HCT116 (cell line): ENCODE measurements at regions not wholly inside any gene's neighbourhood (a gene's known extent, or its start where the extent isn't known, plus 50 kb on each side); places are given as distances from the start of the nearest gene placed in this dataset.

Experiments used
- ATAC-seq: fragments of 200-7000 bp; cut with Tn5 transposase; 2 replicates; pipeline ENCODE4 v1.9.1; 2020; ENCODE audit warnings: mild to moderate bottlenecking, moderate library complexity
- BruUV-seq: library from RNA; stranded (reverse); fragments of 400-500 nt; replicated peaks from 2 replicates; lab custom pipeline; 2021; lab: Mats Ljungman, UMichigan
- CTCF ChIA-PET: fragments of 300-600 bp; sonication (Branson Sonifier 250); formaldehyde crosslinking; loops from one replicate; lab custom pipeline; 2021; ENCODE audit warnings: antibody characterized with exemption; lab: Charles Lee
- POLR2A ChIA-PET: fragments of 300-600, 350-600 bp; sonication (Branson Sonifier 250); formaldehyde crosslinking; loops from one replicate; lab custom pipeline; 2021; ENCODE audit warnings: antibody characterized with exemption; lab: Charles Lee
- RAD21 ChIA-PET, 2 experiments: fragments of 300-600 bp; sonication (Branson Sonifier 250); formaldehyde crosslinking; loops; one replicate each; lab custom pipeline; 2023; ENCODE audit warnings: low total read pairs in 2 of 2; ENCODE audit not compliant: uncharacterized antibody in 2 of 2, unreplicated experiment in 2 of 2, low non-redundant PET in 1 of 2; lab: Charles Lee
- DNase-seq: peaks from one replicate; pipeline ENCODE4 v3.0.0-alpha.2; 2010; ENCODE audit warnings: low read depth, low spot score
- H2AFZ ChIP-seq: fragments of 200-600 bp; shearing (Covaris generic), sonication (generic); 2 replicates; pipeline ENCODE4 v1.6.1; 2017; ENCODE audit warnings: low read depth, mixed run types, mixed read lengths, antibody characterized with exemption, low read length; ENCODE audit not compliant: poor library complexity, severe bottlenecking
- H3K27ac ChIP-seq: 2 replicates; pipeline ENCODE4 v1.5.1; 2012; ENCODE audit warnings: low read depth, low read length
- H3K27me3 ChIP-seq: fragments of 200-600 bp; sonication (generic); 2 replicates; pipeline ENCODE4 v1.6.1; 2016; ENCODE audit warnings: mixed run types, low read length, mixed read lengths; ENCODE audit not compliant: insufficient read depth
- H3K36me3 ChIP-seq, 2 experiments: fragments of 200-500 bp in 1 of 2; fragments of 200-600 bp in 1 of 2; sonication (Bioruptor generic) in 1 of 2; sonication (generic) in 1 of 2; 2 replicates each; pipeline versions ENCODE4 v1.5.1 to v1.6.1; 2014 to 2016; ENCODE audit warnings: low read length in 2 of 2, inconsistent platforms in 1 of 2, mixed read lengths in 1 of 2, mixed run types in 1 of 2; ENCODE audit not compliant: insufficient read depth in 2 of 2, control insufficient read depth in 1 of 2
- H3K4me1 ChIP-seq, 2 experiments: fragments of 200-600 bp in 1 of 2; sonication (generic) in 1 of 2; 2 replicates each; pipeline versions ENCODE4 v1.5.1 to v1.6.1; 2012 to 2017; ENCODE audit warnings: low read length in 2 of 2, inconsistent platforms in 1 of 2, mild to moderate bottlenecking in 1 of 2, mixed read lengths in 1 of 2, mixed run types in 1 of 2, moderate library complexity in 1 of 2; ENCODE audit not compliant: insufficient read depth in 2 of 2, control insufficient read depth in 1 of 2
- H3K4me2 ChIP-seq: fragments of 200-600 bp; sonication (generic); 2 replicates; pipeline ENCODE4 v1.6.1; 2017; ENCODE audit warnings: mixed run types, low read length, mixed read lengths
- H3K4me3 ChIP-seq, 2 experiments: fragments of 200-600 bp in 1 of 2; sonication (generic) in 1 of 2; replicated peaks in 1 of 2; 2 replicates each; pipeline ENCODE4 v1.5.1; 2011 to 2016; ENCODE audit warnings: low read length in 2 of 2, control low read depth in 1 of 2, low read depth in 1 of 2, mild to moderate bottlenecking in 1 of 2, mixed read lengths in 1 of 2, mixed run types in 1 of 2
- H3K79me2 ChIP-seq: fragments of 200-600 bp; sonication (generic); 2 replicates; pipeline ENCODE4 v1.6.1; 2017; ENCODE audit warnings: mild to moderate bottlenecking, mixed run types, low read length, moderate library complexity, mixed read lengths; ENCODE audit not compliant: insufficient read depth
- H3K9ac ChIP-seq: fragments of 200-600 bp; sonication (generic); 2 replicates; pipeline ENCODE4 v1.6.1; 2016; ENCODE audit warnings: low read length, mixed read lengths
- H3K9me2 ChIP-seq: fragments of 200-600 bp; sonication (generic), shearing (Covaris generic); 2 replicates; pipeline ENCODE4 v1.6.1; 2017; ENCODE audit warnings: mixed run types, mild to moderate bottlenecking, moderate library complexity; ENCODE audit not compliant: insufficient read depth
- H3K9me3 ChIP-seq, 2 experiments: fragments of 200-500 bp in 1 of 2; fragments of 200-600 bp in 1 of 2; sonication (Bioruptor generic) in 1 of 2; sonication (generic) in 1 of 2; 2 replicates each; pipeline ENCODE4 v1.6.1; 2014 to 2017; ENCODE audit warnings: low read length in 2 of 2, mixed read lengths in 2 of 2, inconsistent platforms in 1 of 2, low read depth in 1 of 2, mild to moderate bottlenecking in 1 of 2, mixed run types in 1 of 2, moderate library complexity in 1 of 2; ENCODE audit not compliant: control insufficient read depth in 1 of 2, insufficient read depth in 1 of 2
- H4K20me1 ChIP-seq: fragments of 200-600 bp; sonication (generic), shearing (Covaris generic); 2 replicates; pipeline ENCODE4 v1.6.1; 2017; ENCODE audit warnings: mixed run types, mild to moderate bottlenecking, moderate library complexity; ENCODE audit not compliant: insufficient read depth
- CBX3 ChIP-seq: IDR thresholded peaks from 2 replicates; pipeline ENCODE4 v1.6.1; 2012; ENCODE audit warnings: low read depth
- CEBPB ChIP-seq: IDR thresholded peaks from 2 replicates; pipeline ENCODE4 v1.6.1; 2012; ENCODE audit warnings: low read depth
- CTCF ChIP-seq, 3 experiments: fragments of 200-600 bp in 1 of 3; sonication (generic) in 1 of 3; IDR thresholded peaks in 2 of 3; conservative IDR thresholded peaks in 1 of 3; 2 replicates each; pipeline ENCODE4 v1.5.1; 2012 to 2017; ENCODE audit warnings: low read depth in 2 of 3, low read length in 2 of 3, antibody characterized with exemption in 1 of 3, borderline replicate concordance in 1 of 3, control low read depth in 1 of 3, mild to moderate bottlenecking in 1 of 3, mixed read lengths in 1 of 3, mixed run types in 1 of 3, moderate library complexity in 1 of 3; ENCODE audit not compliant: insufficient read depth in 1 of 3
- EZH2 ChIP-seq: fragments of 200-600 bp; sonication (generic); IDR thresholded peaks from 2 replicates; pipeline ENCODE4 v1.6.1; 2017; ENCODE audit warnings: antibody characterized with exemption, mixed run types
- EZH2phosphoT487 ChIP-seq: fragments of 200-600 bp; IDR thresholded peaks from 2 replicates; pipeline ENCODE4 v1.6.1; 2018; ENCODE audit warnings: antibody characterized with exemption, borderline replicate concordance
- JUND ChIP-seq: IDR thresholded peaks from 2 replicates; pipeline ENCODE4 v1.6.1; 2012
- MAX ChIP-seq: IDR thresholded peaks from 2 replicates; pipeline ENCODE4 v1.6.1; 2012
- POLR2A ChIP-seq: IDR thresholded peaks from 2 replicates; pipeline ENCODE4 v1.7.0; 2011; ENCODE audit warnings: borderline replicate concordance; ENCODE audit not compliant: insufficient read depth, insufficient read length; ENCODE audit errors: extremely low read depth
- POLR2AphosphoS5 ChIP-seq: IDR thresholded peaks from 2 replicates; pipeline ENCODE4 v1.6.1; 2011; ENCODE audit warnings: mild to moderate bottlenecking, low read depth, low read length, moderate library complexity
- RAD21 ChIP-seq: IDR thresholded peaks from 2 replicates; pipeline ENCODE4 v1.6.1; 2012; ENCODE audit warnings: low read depth, mild to moderate bottlenecking
- REST ChIP-seq: IDR thresholded peaks from 2 replicates; pipeline ENCODE4 v1.6.1; 2012; ENCODE audit warnings: low read depth
- SIN3A ChIP-seq: IDR thresholded peaks from 2 replicates; pipeline ENCODE4 v1.6.1; 2012; ENCODE audit warnings: low read depth
- SP1 ChIP-seq: IDR thresholded peaks from 2 replicates; pipeline ENCODE4 v1.6.1; 2012; ENCODE audit warnings: low read depth
- SRF ChIP-seq: IDR thresholded peaks from 2 replicates; pipeline ENCODE4 v1.6.1; 2012; ENCODE audit warnings: low read depth
- TCF7L2 ChIP-seq: IDR thresholded peaks from 2 replicates; pipeline ENCODE4 v1.7.0; 2011; ENCODE audit warnings: borderline replicate concordance, inconsistent platforms; ENCODE audit not compliant: insufficient read depth, insufficient read length; ENCODE audit errors: extremely low read depth
- YY1 ChIP-seq: IDR thresholded peaks from 2 replicates; pipeline ENCODE4 v1.6.1; 2011; ENCODE audit warnings: low read length, low read depth, moderate library complexity, mild to moderate bottlenecking; ENCODE audit not compliant: insufficient replicate concordance; ENCODE audit errors: extremely low read depth
- ZFX ChIP-seq: fragments of 450-650 bp; IDR thresholded peaks from 2 replicates; pipeline ENCODE4 v1.6.1; 2017
- intact Hi-C: fragments of 100-400 bp; cut with micrococcal nuclease; formaldehyde crosslinking; loops from 2 replicates; pipeline ENCODE4 v1.10.0; 2022

- no peaks in the 10 kb centered on the region for H4K20me1 ChIP-seq
- no peaks in the 10 kb centered on the region for H3K27me3 ChIP-seq
- no peak overlapping the region for H3K4me3 ChIP-seq
- H3K9me3 ChIP-seq, result no peaks in the 10 kb centered on the region
- H3K4me2 ChIP-seq, result no peak overlapping the region
- intact Hi-C loops, result no loop called here
- DNase-seq, result no peak
- TF ChIP-seq EZH2phosphoT487, result no peak
- no peak for TF ChIP-seq TCF7L2
- no peak for TF ChIP-seq EZH2
- no peak for TF ChIP-seq SP1
- no peak for TF ChIP-seq CBX3
- ChIA-PET POLR2A (no interaction called here), CTCF (no interaction called here), RAD21 (no interaction called here)
- H3K9me2 ChIP-seq, result no peaks in the 10 kb centered on the region
- H3K9ac ChIP-seq, result no peak overlapping the region
- peaks cover 0 to 3% of the 10 kb centered on the region in 2 experiments; a peak in 1 of 4 replicates for H3K4me1 ChIP-seq
- no peak for ATAC-seq
- no peak overlapping the region for H2AFZ ChIP-seq
- no peaks in the 10 kb centered on the region for H3K79me2 ChIP-seq
- no peak overlapping the region for H3K27ac ChIP-seq
- H3K36me3 ChIP-seq, result no peaks in the 10 kb centered on the region
- no TSS peak for BruUV-seq
Measured at GRCh38 chr15:62571072-62571471, 406.0 kb upstream of the C2CD4B start.

- ChIA-PET CTCF (no interaction called here), RAD21 (no interaction called here), POLR2A (no interaction called here)
- H3K4me1 ChIP-seq, result peaks cover 0 to 3% of the 10 kb centered on the region in 2 experiments; a peak in 1 of 4 replicates
- DNase-seq (no peak), ATAC-seq (peak; percentile 47; the same call in 1 of the 2 replicates)
- no peak overlapping the region for H3K4me3 ChIP-seq
- H3K9ac ChIP-seq, result no peak overlapping the region
- no peaks in the 10 kb centered on the region for H3K9me3 ChIP-seq
- H3K9me2 ChIP-seq, result no peaks in the 10 kb centered on the region
- H3K27me3 ChIP-seq, result no peaks in the 10 kb centered on the region
- no peaks in the 10 kb centered on the region for H3K79me2 ChIP-seq
- H3K36me3 ChIP-seq, result no peaks in the 10 kb centered on the region
- BruUV-seq, result no TSS peak
- no peak overlapping the region for H2AFZ ChIP-seq
- intact Hi-C loops, result no loop called here
- H4K20me1 ChIP-seq, result no peaks in the 10 kb centered on the region
- H3K27ac ChIP-seq, result no peak overlapping the region
- H3K4me2 ChIP-seq, result no peak overlapping the region
- TF ChIP-seq TCF7L2 (no peak), SP1 (no peak), POLR2AphosphoS5 (no peak), CTCF (IDR thresholded peaks at IDR 0.05 in 2 of 3, conservative IDR thresholded peaks at IDR 0.05 in 1 of 3; ENCODE audit: borderline replicate concordance in 1 of 3, insufficient read depth in 1 of 3, low read depth in 2 of 3, low read length in 2 of 3) (no peak), CBX3 (no peak), CEBPB (no peak), EZH2phosphoT487 (no peak), POLR2A (no peak), SIN3A (no peak), ZFX (no peak), MAX (no peak), JUND (no peak), RAD21 (no peak), REST (no peak), SRF (no peak), YY1 (no peak)
Measured at GRCh38 chr15:62572797-62573196, 407.7 kb upstream of the C2CD4B start.
